A673 (cell line): ENCODE measurements at regions not wholly inside any gene's neighbourhood (a gene's known extent, or its start where the extent isn't known, plus 50 kb on each side); places are given as distances from the start of the nearest gene placed in this dataset.

Experiments used
- BruUV-seq: library from RNA; stranded (reverse); fragments of 400-500 nt; replicated peaks from 2 replicates; lab custom pipeline; 2021; lab: Mats Ljungman, UMichigan
- CTCF ChIA-PET: fragments of 300-600 bp; sonication (Branson Sonifier 250); formaldehyde crosslinking; loops from one replicate; lab custom pipeline; 2022; ENCODE audit warnings: antibody characterized with exemption; lab: Charles Lee
- POLR2A ChIA-PET: fragments of 300-600 bp; sonication (Branson Sonifier 250); formaldehyde crosslinking; loops from one replicate; lab custom pipeline; 2022; ENCODE audit warnings: antibody characterized with exemption; ENCODE audit not compliant: low non-redundant PET; lab: Charles Lee
- DNase-seq: peaks from one replicate; pipeline ENCODE4 v3.0.0-alpha.2; 2015; ENCODE audit warnings: low spot score
- H3K27ac ChIP-seq: fragments of 200-600 bp; sonication (generic); 2 replicates; pipeline ENCODE4 v1.5.1; 2016; ENCODE audit warnings: mixed run types, low read depth, mild to moderate bottlenecking, mixed read lengths, antibody characterized with exemption, low read length; ENCODE audit not compliant: poor library complexity, severe bottlenecking
- H3K27me3 ChIP-seq: fragments of 200-600 bp; sonication (generic); replicated peaks from 2 replicates; pipeline ENCODE4 v1.6.1; 2017; ENCODE audit warnings: mixed run types, low read depth, mild to moderate bottlenecking, mixed read lengths, antibody characterized with exemption, low read length; ENCODE audit not compliant: insufficient read depth, poor library complexity
- H3K36me3 ChIP-seq: fragments of 200-600 bp; sonication (generic); 2 replicates; pipeline ENCODE4 v1.6.1; 2016; ENCODE audit warnings: mixed run types, mild to moderate bottlenecking, mixed read lengths, antibody characterized with exemption, low read length; ENCODE audit not compliant: insufficient read depth, poor library complexity, severe bottlenecking
- H3K4me1 ChIP-seq: fragments of 200-600 bp; sonication (generic); 2 replicates; pipeline ENCODE4 v1.6.1; 2017; ENCODE audit warnings: mixed run types, mild to moderate bottlenecking, mixed read lengths, antibody characterized with exemption, low read length; ENCODE audit not compliant: insufficient read depth, poor library complexity, severe bottlenecking
- H3K4me3 ChIP-seq: fragments of 200-600 bp; sonication (generic); 2 replicates; pipeline ENCODE4 v1.5.1; 2016; ENCODE audit warnings: low read depth, mixed run types, mild to moderate bottlenecking, mixed read lengths, low read length; ENCODE audit not compliant: poor library complexity, severe bottlenecking
- H3K9me3 ChIP-seq: fragments of 200-600 bp; sonication (generic); 2 replicates; pipeline ENCODE4 v1.6.1; 2016; ENCODE audit warnings: mixed run types, low read depth, mild to moderate bottlenecking, mixed read lengths, antibody characterized with exemption, low read length; ENCODE audit not compliant: poor library complexity, severe bottlenecking
- EZH2 ChIP-seq: fragments of 200-600 bp; sonication (generic); IDR thresholded peaks from 2 replicates; pipeline ENCODE4 v1.6.1; 2017; ENCODE audit warnings: borderline replicate concordance, low read depth, mild to moderate bottlenecking, mixed read lengths, antibody characterized with exemption, low read length; ENCODE audit not compliant: poor library complexity, severe bottlenecking
- intact Hi-C: fragments of 100-400 bp; cut with micrococcal nuclease; formaldehyde crosslinking; loops from one replicate; pipeline ENCODE4 v1.10.0; 2022; ENCODE audit not compliant: unreplicated experiment
- TF ChIP-seq, protein P1 (sequence below): fragments of 300-800, 200-600 bp; sonication (generic); conservative IDR thresholded peaks from 2 replicates; pipeline ENCODE4 v1.5.1; 2017; ENCODE audit warnings: low read depth, mild to moderate bottlenecking, antibody characterized with exemption, low read length, moderate library complexity, mixed read lengths

DNA sequence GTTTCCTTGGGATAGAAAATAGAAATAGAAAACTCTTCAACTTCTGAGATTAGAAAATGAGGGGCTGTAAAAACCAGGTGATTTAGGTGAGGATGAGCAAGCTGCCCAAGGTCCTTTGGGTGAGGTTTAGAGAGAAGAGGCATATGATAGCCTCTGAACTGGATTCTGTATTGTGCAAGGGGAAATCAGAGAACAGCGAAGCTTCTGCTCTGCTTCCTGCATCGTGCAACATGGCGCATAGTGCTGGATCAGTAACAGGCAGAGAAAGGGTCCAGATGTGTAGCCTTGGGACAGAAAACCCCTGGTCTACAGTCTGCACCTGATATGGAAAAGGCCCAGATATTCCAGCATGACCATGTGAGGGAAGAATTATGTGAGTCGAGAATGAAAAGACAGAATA, 121.7 kb downstream of the MBL2 start:
- no peaks in the 10 kb centered on the region for H3K36me3 ChIP-seq
- POLR2A ChIA-PET, result no interaction called here

DNA sequence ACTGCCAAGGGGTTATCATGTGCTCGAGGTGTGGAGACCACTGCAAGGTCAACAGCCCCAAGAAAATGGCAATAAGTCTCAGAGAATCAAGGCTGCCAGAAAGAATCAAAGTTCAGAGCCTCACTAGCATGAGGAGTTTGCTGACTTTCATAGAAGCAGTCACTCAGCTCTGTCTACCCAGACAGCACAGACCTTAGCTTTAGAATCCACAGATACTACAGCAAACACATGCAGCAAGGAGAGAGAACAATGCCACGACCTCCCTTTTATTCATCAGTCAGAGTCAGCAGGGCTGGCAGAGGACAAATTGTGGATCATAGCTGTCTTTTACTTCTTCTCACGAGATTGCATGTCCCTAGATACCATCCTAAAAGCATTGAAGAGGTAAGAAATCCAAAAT, 121.3 kb downstream of the MBL2 start:
- POLR2A ChIA-PET, result no interaction called here
- CTCF ChIA-PET, result no interaction called here
- no peak for DNase-seq
- no peak overlapping the region for H3K27ac ChIP-seq
- H3K27me3 ChIP-seq, result no peaks in the 10 kb centered on the region
- H3K4me1 ChIP-seq, result no peaks in the 10 kb centered on the region
- no peak overlapping the region for H3K4me3 ChIP-seq
- TF ChIP-seq EZH2, result no peak
- TF ChIP-seq, protein P1, sequence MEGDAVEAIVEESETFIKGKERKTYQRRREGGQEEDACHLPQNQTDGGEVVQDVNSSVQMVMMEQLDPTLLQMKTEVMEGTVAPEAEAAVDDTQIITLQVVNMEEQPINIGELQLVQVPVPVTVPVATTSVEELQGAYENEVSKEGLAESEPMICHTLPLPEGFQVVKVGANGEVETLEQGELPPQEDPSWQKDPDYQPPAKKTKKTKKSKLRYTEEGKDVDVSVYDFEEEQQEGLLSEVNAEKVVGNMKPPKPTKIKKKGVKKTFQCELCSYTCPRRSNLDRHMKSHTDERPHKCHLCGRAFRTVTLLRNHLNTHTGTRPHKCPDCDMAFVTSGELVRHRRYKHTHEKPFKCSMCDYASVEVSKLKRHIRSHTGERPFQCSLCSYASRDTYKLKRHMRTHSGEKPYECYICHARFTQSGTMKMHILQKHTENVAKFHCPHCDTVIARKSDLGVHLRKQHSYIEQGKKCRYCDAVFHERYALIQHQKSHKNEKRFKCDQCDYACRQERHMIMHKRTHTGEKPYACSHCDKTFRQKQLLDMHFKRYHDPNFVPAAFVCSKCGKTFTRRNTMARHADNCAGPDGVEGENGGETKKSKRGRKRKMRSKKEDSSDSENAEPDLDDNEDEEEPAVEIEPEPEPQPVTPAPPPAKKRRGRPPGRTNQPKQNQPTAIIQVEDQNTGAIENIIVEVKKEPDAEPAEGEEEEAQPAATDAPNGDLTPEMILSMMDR, result no peak
- H3K9me3 ChIP-seq, result no peaks in the 10 kb centered on the region
- intact Hi-C loops, result no loop called here
- H3K36me3 ChIP-seq, result no peaks in the 10 kb centered on the region
- no TSS peak for BruUV-seq

More for the DNA sequence above, 121.7 kb downstream of the MBL2 start:
- H3K4me3 ChIP-seq, result no peak overlapping the region
- no peaks in the 10 kb centered on the region for H3K27me3 ChIP-seq
- no peaks in the 10 kb centered on the region for H3K9me3 ChIP-seq
- H3K4me1 ChIP-seq, result no peaks in the 10 kb centered on the region
- DNase-seq, result no peak
- BruUV-seq, result no TSS peak
- intact Hi-C loops, result no loop called here
- CTCF ChIA-PET, result no interaction called here
- TF ChIP-seq EZH2, result no peak
- TF ChIP-seq, protein P1, result no peak
- H3K27ac ChIP-seq, result no peak overlapping the region

DNA sequence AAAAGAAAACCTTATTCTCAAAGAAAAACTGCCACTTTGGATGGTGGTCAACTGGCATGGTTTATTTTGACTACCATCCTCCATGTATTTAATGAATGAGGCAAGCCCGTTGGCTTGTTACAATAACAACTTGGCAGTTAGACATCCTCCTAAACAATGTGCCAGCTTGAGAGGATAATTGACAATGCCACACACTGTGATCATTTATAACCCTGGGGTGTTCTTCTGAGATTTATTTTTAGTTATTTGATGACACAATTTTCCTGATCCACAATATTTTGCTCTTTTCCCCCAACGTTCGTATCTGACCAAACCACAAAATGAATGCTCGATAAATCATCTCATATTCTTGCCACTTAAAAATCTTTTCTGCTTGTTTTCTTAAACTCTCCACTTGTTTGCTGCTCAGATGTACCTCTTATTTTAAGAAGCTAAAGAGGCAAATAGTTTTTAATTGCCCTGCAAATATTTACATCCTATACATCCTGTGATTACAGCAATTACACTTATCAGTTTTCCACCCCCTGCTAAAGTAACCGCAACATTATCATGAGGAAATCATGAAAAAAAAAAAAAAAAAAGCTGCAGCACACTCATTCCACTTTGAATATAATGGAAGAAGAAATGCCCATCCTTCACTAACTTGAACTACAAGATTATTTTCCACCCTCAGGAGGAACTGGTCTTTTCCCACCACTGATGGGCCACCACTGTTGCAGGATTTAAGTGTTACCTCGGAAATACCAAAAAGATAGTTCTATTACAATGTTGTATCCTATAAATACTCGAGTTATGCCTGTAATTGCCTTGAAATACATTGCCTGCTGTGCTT, 119.9 kb downstream of the MBL2 start:
- Histone ChIP-seq H3K4me1 (no peaks in the 10 kb centered on the region), H3K4me3 (no peak overlapping the region), H3K9me3 (no peaks in the 10 kb centered on the region), H3K27me3 (no peaks in the 10 kb centered on the region), H3K27ac (no peak overlapping the region), H3K36me3 (no peaks in the 10 kb centered on the region)
- CTCF ChIA-PET, result no interaction called here
- no TSS peak for BruUV-seq
- TF ChIP-seq, protein P1, result no peak
- no peak for TF ChIP-seq EZH2
- POLR2A ChIA-PET, result interaction anchor here (0.6 to 0.9 kb wide), 2 partner anchors 15 to 321 kb away, joined by 3 read pairs; no protein-coding TSS in a partner anchor
- peak; percentile 64 for DNase-seq
- intact Hi-C loops, result no loop called here
